KBM-7 (cell line): ENCODE measurements at regions not wholly inside any gene's neighbourhood (a gene's known extent, or its start where the extent isn't known, plus 50 kb on each side); places are given as distances from the start of the nearest gene placed in this dataset.

ENCODE experiments used
- DNase-seq: peaks from one replicate; pipeline ENCODE4 v3.0.0-alpha.2; 2015
- in situ Hi-C: fragments of 300-500 bp; cut with MboI; formaldehyde crosslinking; loops from 2 replicates; pipeline ENCODE4 v1.14.3; 2020; ENCODE audit warnings: low sequenced_read_pairs, low pct_unique_long_range_greater_than_20kb, mixed read lengths

GRCh38 chr2:114061566-114062098 lies 171.7 kb downstream of the ACTR3 start:
- DNase-seq = no peak
- in situ Hi-C loops = no loop called here

- in situ Hi-C loops = no loop called here
- DNase-seq = no peak
Measured at GRCh38 chr2:114063346-114063745, 173.5 kb downstream of the ACTR3 start.

GRCh38 chr2:114065731-114066130 lies 175.8 kb downstream of the ACTR3 start:
- DNase-seq = no peak
- in situ Hi-C loops = no loop called here

- DNase-seq = no peak
- in situ Hi-C loops = no loop called here
Measured at GRCh38 chr2:114066186-114066747, 176.4 kb downstream of the ACTR3 start.

- DNase-seq = peak; percentile 24
- in situ Hi-C loops = no loop called here
Measured at GRCh38 chr2:114068438-114068837, 178.5 kb downstream of the ACTR3 start.

- no peak for DNase-seq
- in situ Hi-C loops = no loop called here
Measured at GRCh38 chr2:114076961-114077360, 187.1 kb downstream of the ACTR3 start.

GRCh38 chr2:114079366-114080004 lies 189.6 kb downstream of the ACTR3 start:
- DNase-seq = no peak
- in situ Hi-C loops = no loop called here

GRCh38 chr2:114082731-114083433 lies 193.0 kb downstream of the ACTR3 start:
- DNase-seq = no peak
- in situ Hi-C loops = no loop called here

- in situ Hi-C loops = no loop called here
- no peak for DNase-seq
Measured at GRCh38 chr2:114083717-114084387, 194.0 kb downstream of the ACTR3 start.

- DNase-seq = no peak
- in situ Hi-C loops = no loop called here
Measured at GRCh38 chr2:114085238-114085637, 195.3 kb downstream of the ACTR3 start.

GRCh38 chr2:114085992-114086391 lies 196.1 kb downstream of the ACTR3 start:
- in situ Hi-C loops = no loop called here
- no peak for DNase-seq

- in situ Hi-C loops = no loop called here
- DNase-seq = no peak
Measured at GRCh38 chr2:114089636-114090319, 199.9 kb downstream of the ACTR3 start.

- in situ Hi-C loops = no loop called here
- DNase-seq = no peak
Measured at GRCh38 chr2:114091010-114091409, 201.1 kb downstream of the ACTR3 start.

GRCh38 chr2:114108249-114108648 lies 218.4 kb downstream of the ACTR3 start:
- in situ Hi-C loops = no loop called here
- no peak for DNase-seq

- no peak for DNase-seq
- in situ Hi-C loops = no loop called here
Measured at GRCh38 chr2:114108824-114109416, 219.0 kb downstream of the ACTR3 start.

GRCh38 chr2:114111329-114111728 lies 221.4 kb downstream of the ACTR3 start:
- in situ Hi-C loops = no loop called here
- DNase-seq = no peak

- in situ Hi-C loops = no loop called here
- no peak for DNase-seq
Measured at GRCh38 chr2:114113518-114113917, 223.6 kb downstream of the ACTR3 start.

GRCh38 chr2:114118088-114118487 lies 228.2 kb downstream of the ACTR3 start:
- in situ Hi-C loops = no loop called here
- DNase-seq = no peak

- no peak for DNase-seq
Measured at GRCh38 chr2:114119862-114120261, 230.0 kb downstream of the ACTR3 start.

More at GRCh38 chr2:114119862-114120261, 230.0 kb downstream of the ACTR3 start:
- in situ Hi-C loops = no loop called here
